GM23248 (cell line): ENCODE measurements at regions not wholly inside any gene's neighbourhood (a gene's known extent, or its start where the extent isn't known, plus 50 kb on each side); places are given as distances from the start of the nearest gene placed in this dataset.

Experiments
- DNase-seq: peaks from one replicate; pipeline ENCODE4 v3.0.0-alpha.2; 2015
- H2AFZ ChIP-seq: fragments of 200-600 bp; sonication (generic); 2 replicates; pipeline ENCODE4 v1.6.1; 2016; ENCODE audit warnings: antibody characterized with exemption
- H3F3A ChIP-seq: fragments of 200-600 bp; sonication (generic); 2 replicates; pipeline ENCODE4 v1.6.1; 2016; ENCODE audit warnings: mild to moderate bottlenecking, antibody characterized with exemption, mixed run types; ENCODE audit not compliant: insufficient read depth
- H3K27ac ChIP-seq: fragments of 200-600 bp; sonication (generic); 2 replicates; pipeline ENCODE4 v1.5.1; 2016; ENCODE audit warnings: mild to moderate bottlenecking
- H3K27me3 ChIP-seq: fragments of 200-600 bp; sonication (generic); replicated peaks from 2 replicates; pipeline ENCODE4 v1.6.1; 2016; ENCODE audit warnings: mild to moderate bottlenecking; ENCODE audit not compliant: insufficient read depth
- H3K36me3 ChIP-seq: fragments of 200-600 bp; sonication (generic); 2 replicates; pipeline ENCODE4 v1.6.1; 2016; ENCODE audit warnings: low read depth, mild to moderate bottlenecking
- H3K4me1 ChIP-seq: fragments of 200-600 bp; sonication (generic); 2 replicates; pipeline ENCODE4 v1.6.1; 2016; ENCODE audit warnings: mild to moderate bottlenecking; ENCODE audit not compliant: insufficient read depth
- H3K4me2 ChIP-seq: fragments of 200-600 bp; sonication (generic); one replicate; pipeline ENCODE4 v1.6.1; 2016; ENCODE audit warnings: mild to moderate bottlenecking; ENCODE audit not compliant: unreplicated experiment
- H3K4me3 ChIP-seq: fragments of 200-600 bp; sonication (generic); 2 replicates; pipeline ENCODE4 v1.5.1; 2016; ENCODE audit warnings: mild to moderate bottlenecking
- H3K79me2 ChIP-seq: fragments of 200-600 bp; sonication (generic); 2 replicates; pipeline ENCODE4 v1.6.1; 2016; ENCODE audit warnings: mild to moderate bottlenecking; ENCODE audit not compliant: insufficient read depth
- H3K9ac ChIP-seq: fragments of 200-600 bp; sonication (generic); 2 replicates; pipeline ENCODE4 v1.6.1; 2016; ENCODE audit warnings: mild to moderate bottlenecking
- H3K9me2 ChIP-seq: fragments of 200-600 bp; sonication (generic); 2 replicates; pipeline ENCODE4 v1.6.1; 2016; ENCODE audit warnings: mixed run types, mild to moderate bottlenecking, moderate library complexity; ENCODE audit not compliant: insufficient read depth
- H3K9me3 ChIP-seq: fragments of 200-600 bp; sonication (generic); one replicate; pipeline ENCODE4 v1.6.1; 2017; ENCODE audit warnings: low read depth
- H4K20me1 ChIP-seq: fragments of 200-600 bp; sonication (generic); 2 replicates; pipeline ENCODE4 v1.6.0; 2016; ENCODE audit not compliant: insufficient read depth
- EZH2 ChIP-seq: fragments of 200-600 bp; sonication (generic); IDR thresholded peaks from 2 replicates; pipeline ENCODE4 v1.6.1; 2018; ENCODE audit warnings: antibody characterized with exemption, mild to moderate bottlenecking; ENCODE audit not compliant: insufficient read depth, poor library complexity, severe bottlenecking
- EZH2phosphoT487 ChIP-seq: fragments of 200-600 bp; sonication (generic); IDR thresholded peaks from 2 replicates; pipeline ENCODE4 v1.6.1; 2018; ENCODE audit warnings: antibody characterized with exemption, moderate library complexity, mild to moderate bottlenecking, low read depth; ENCODE audit not compliant: insufficient read depth
- WGBS, 2 experiments: methylation state at CpG; one replicate each; pipeline ENCODE4 v1.1.6; 2015 to 2017; ENCODE audit warnings: low lambda C conversion rate in 2 of 2, low coverage in 1 of 2; ENCODE audit errors: missing lambda C conversion rate in 2 of 2; 5-methylcytosine and 5-hydroxymethylcytosine counted together
- in situ Hi-C: fragments of 300-500 bp; cut with MboI; formaldehyde crosslinking; loops from 2 replicates; pipeline ENCODE4 v1.15.0; 2020

- Histone ChIP-seq H3K36me3 (no peaks in the 10 kb centered on the region), H3F3A (no peaks in the 10 kb centered on the region), H2AFZ (no peak overlapping the region), H3K9ac (no peak overlapping the region), H3K9me3 (no peaks in the 10 kb centered on the region), H3K4me1 (no peaks in the 10 kb centered on the region), H4K20me1 (no peaks in the 10 kb centered on the region), H3K9me2 (no peaks in the 10 kb centered on the region), H3K4me2 (no peak overlapping the region), H3K27me3 (peaks cover 48% of the 10 kb centered on the region), H3K79me2 (no peaks in the 10 kb centered on the region), H3K27ac (no peak overlapping the region), H3K4me3 (no peak overlapping the region)
- no peak for DNase-seq
- in situ Hi-C loops, result no loop called here
- 34% methylated on average over 9 of the region's 9 CpGs for WGBS, 2 experiments
- TF ChIP-seq EZH2phosphoT487, result no peak
- TF ChIP-seq EZH2, result no peak
Measured at GRCh38 chr22:19615867-19616581, 91.8 kb upstream of the CLDN5 start.

GRCh38 chr22:19619144-19620009, 94.9 kb upstream of the SEPTIN5 start:
- DNase-seq, result no peak
- TF ChIP-seq EZH2phosphoT487, result no peak
- TF ChIP-seq EZH2, result no peak

GRCh38 chr22:19620742-19621371, 93.4 kb upstream of the SEPTIN5 start:
- no peak overlapping the region for H3K4me3 ChIP-seq
- 47 to 52% methylated on average over 21 of the region's 21 CpGs for WGBS, 2 experiments
- in situ Hi-C loops, result no loop called here
- H3K27ac ChIP-seq, result no peak overlapping the region
- DNase-seq, result no peak
- H3K79me2 ChIP-seq, result no peaks in the 10 kb centered on the region
- TF ChIP-seq EZH2, result no peak
- no peak for TF ChIP-seq EZH2phosphoT487
- no peaks in the 10 kb centered on the region for H3K9me2 ChIP-seq
- peaks cover 43% of the 10 kb centered on the region for H3K27me3 ChIP-seq
- H3K4me1 ChIP-seq, result no peaks in the 10 kb centered on the region
- H2AFZ ChIP-seq, result no peak overlapping the region
- H3K9me3 ChIP-seq, result no peaks in the 10 kb centered on the region
- no peak overlapping the region for H3K9ac ChIP-seq
- no peak overlapping the region for H3K4me2 ChIP-seq
- H3K36me3 ChIP-seq, result no peaks in the 10 kb centered on the region
- H4K20me1 ChIP-seq, result no peaks in the 10 kb centered on the region
- no peaks in the 10 kb centered on the region for H3F3A ChIP-seq

More at GRCh38 chr22:19619144-19620009, 94.9 kb upstream of the SEPTIN5 start:
- Histone ChIP-seq H4K20me1 (no peaks in the 10 kb centered on the region), H3K9me2 (no peaks in the 10 kb centered on the region), H3K27me3 (peaks cover 52% of the 10 kb centered on the region), H3K36me3 (no peaks in the 10 kb centered on the region), H3F3A (no peaks in the 10 kb centered on the region), H3K4me3 (no peak overlapping the region), H2AFZ (no peak overlapping the region), H3K79me2 (no peaks in the 10 kb centered on the region), H3K4me1 (no peaks in the 10 kb centered on the region), H3K9me3 (no peaks in the 10 kb centered on the region), H3K4me2 (no peak overlapping the region), H3K9ac (no peak overlapping the region), H3K27ac (no peak overlapping the region)
- in situ Hi-C loops, result no loop called here
- 57 to 68% methylated on average over 8 of the region's 8 CpGs for WGBS, 2 experiments

- H2AFZ ChIP-seq, result no peak overlapping the region
- no peaks in the 10 kb centered on the region for H3K9me2 ChIP-seq
- no peaks in the 10 kb centered on the region for H4K20me1 ChIP-seq
- no peak overlapping the region for H3K9ac ChIP-seq
- no peak for TF ChIP-seq EZH2phosphoT487
- TF ChIP-seq EZH2, result no peak
- H3K4me1 ChIP-seq, result no peaks in the 10 kb centered on the region
- no peaks in the 10 kb centered on the region for H3K79me2 ChIP-seq
- no peaks in the 10 kb centered on the region for H3K36me3 ChIP-seq
- peaks cover 38% of the 10 kb centered on the region for H3K27me3 ChIP-seq
- no peak overlapping the region for H3K27ac ChIP-seq
- no peaks in the 10 kb centered on the region for H3K9me3 ChIP-seq
- in situ Hi-C loops, result no loop called here
- H3K4me2 ChIP-seq, result no peak overlapping the region
- no peak for DNase-seq
- H3K4me3 ChIP-seq, result no peak overlapping the region
- no peaks in the 10 kb centered on the region for H3F3A ChIP-seq
- WGBS, 2 experiments, result 67 to 68% methylated on average over 18 of the region's 18 CpGs
Measured at GRCh38 chr22:19621373-19622060, 92.8 kb upstream of the SEPTIN5 start.
